B cell (primary cell): ENCODE measurements at regions not wholly inside any gene's neighbourhood (a gene's known extent, or its start where the extent isn't known, plus 50 kb on each side); places are given as distances from the start of the nearest gene placed in this dataset.

Experiments
- CTCF ChIP-seq: fragments of 200-600 bp; IDR thresholded peaks from one replicate; pipeline ENCODE4 v1.8.0; 2022; ENCODE audit warnings: antibody characterized with exemption, mild to moderate bottlenecking
- EZH2 ChIP-seq: IDR thresholded peaks from 2 replicates; pipeline ENCODE4 v1.6.1; 2012; ENCODE audit warnings: borderline replicate concordance, low read depth, mild to moderate bottlenecking, moderate library complexity, low read length; ENCODE audit not compliant: insufficient read depth, poor library complexity, severe bottlenecking

DNA sequence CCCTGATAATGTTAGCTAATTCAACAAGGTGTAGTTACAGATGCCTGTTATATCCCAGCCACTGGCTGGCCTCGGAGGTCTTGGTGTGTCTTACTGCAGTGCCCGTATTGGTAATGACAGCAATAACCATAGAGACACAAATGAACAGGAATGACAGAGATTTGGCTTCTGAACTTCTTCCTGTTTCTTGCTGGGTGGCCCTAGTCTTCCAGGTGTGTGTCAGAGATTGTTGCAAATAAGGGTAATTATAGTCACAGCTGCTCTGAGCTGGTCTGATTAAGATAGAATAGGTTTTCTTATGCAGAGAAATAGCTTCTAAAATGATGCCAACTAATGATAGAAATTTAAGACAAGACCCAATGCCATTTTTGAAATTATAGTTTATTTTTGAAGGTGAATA, 64.1 kb upstream of the MAD2L1 start:
- TF ChIP-seq CTCF (no peak), EZH2 (no peak)
